HEK293 (cell line): ENCODE measurements at regions not wholly inside any gene's neighbourhood (a gene's known extent, or its start where the extent isn't known, plus 50 kb on each side); places are given as distances from the start of the nearest gene placed in this dataset.

ENCODE experiments used
- CTCF ChIA-PET: fragments of 350-600 bp; formaldehyde crosslinking; extraction: SDS; loops from one replicate; lab custom pipeline; 2021; ENCODE audit warnings: antibody characterized with exemption; lab: Yijun Ruan, JAX
- POLR2A ChIA-PET: fragments of 300-600 bp; formaldehyde crosslinking; extraction: SDS; loops from one replicate; lab custom pipeline; 2020; ENCODE audit warnings: antibody characterized with exemption, inconsistent platforms; lab: Yijun Ruan, JAX
- H3K27ac ChIP-seq: fragments of 200-500 bp; sonication (Bioruptor generic); 2 replicates; pipeline ENCODE4 v1.5.1; 2014; ENCODE audit warnings: low read depth, low read length, control low read depth, inconsistent platforms; ENCODE audit errors: extremely low read depth
- H3K36me3 ChIP-seq, 2 experiments: fragments of 200-500 bp in 1 of 2; sonication (Bioruptor generic) in 1 of 2; 1 replicate in 1 of 2; 2 replicates in 1 of 2; pipeline ENCODE4 v1.5.1; 2014 to 2017; ENCODE audit warnings: inconsistent platforms in 2 of 2, low read length in 2 of 2; ENCODE audit not compliant: control insufficient read depth in 2 of 2, insufficient read depth in 1 of 2
- H3K4me1 ChIP-seq: fragments of 200-500 bp; sonication (Bioruptor generic); 2 replicates; pipeline ENCODE4 v1.5.1; 2014; ENCODE audit warnings: mild to moderate bottlenecking, low read length, inconsistent platforms; ENCODE audit not compliant: control insufficient read depth, insufficient read depth
- H3K4me3 ChIP-seq: 2 replicates; pipeline ENCODE4 v1.5.1; 2011; ENCODE audit warnings: low read depth, mild to moderate bottlenecking, control low read depth, low read length, moderate library complexity
- H3K9me3 ChIP-seq: fragments of 200-500 bp; sonication (Bioruptor generic); 2 replicates; pipeline ENCODE4 v1.5.1; 2014; ENCODE audit warnings: low read depth, low read length, inconsistent platforms; ENCODE audit not compliant: control insufficient read depth, insufficient read depth
- GFI1B ChIP-seq: fragments of 450-650 bp; formaldehyde crosslinking; IDR thresholded peaks from 2 replicates; pipeline ENCODE4 v1.5.1; 2016; ENCODE audit warnings: missing biosample characterization, missing genetic modification characterization
- KLF7 ChIP-seq: fragments of 450-650 bp; formaldehyde crosslinking; IDR thresholded peaks from 2 replicates; pipeline ENCODE4 v1.5.1; 2016; ENCODE audit warnings: missing biosample characterization, missing genetic modification characterization, borderline replicate concordance
- SP3 ChIP-seq: fragments of 450-650 bp; formaldehyde crosslinking; IDR thresholded peaks from 2 replicates; pipeline ENCODE4 v1.5.1; 2016; ENCODE audit warnings: missing biosample characterization, missing genetic modification characterization
- ZBTB1 ChIP-seq: fragments of 450-650 bp; formaldehyde crosslinking; IDR thresholded peaks from 2 replicates; pipeline ENCODE4 v1.5.1; 2016; ENCODE audit warnings: missing biosample characterization, missing genetic modification characterization
- ZBTB21 ChIP-seq: fragments of 450-650 bp; formaldehyde crosslinking; IDR thresholded peaks from 2 replicates; pipeline ENCODE4 v1.5.1; 2017; ENCODE audit warnings: missing biosample characterization, missing genetic modification characterization
- ZNF211 ChIP-seq: fragments of 450-650 bp; formaldehyde crosslinking; IDR thresholded peaks from 2 replicates; pipeline ENCODE4 v1.5.1; 2016; ENCODE audit warnings: low read depth, missing biosample characterization, missing genetic modification characterization
- ZNF221 ChIP-seq: fragments of 450-650 bp; formaldehyde crosslinking; IDR thresholded peaks from 2 replicates; pipeline ENCODE4 v1.5.1; 2017; ENCODE audit warnings: missing biosample characterization, missing genetic modification characterization, borderline replicate concordance
- ZNF223 ChIP-seq: fragments of 450-650 bp; formaldehyde crosslinking; IDR thresholded peaks from 2 replicates; pipeline ENCODE4 v1.5.1; 2016; ENCODE audit warnings: missing biosample characterization, missing genetic modification characterization
- ZNF274 ChIP-seq, 2 experiments: fragments of 200-500 bp in 1 of 2; fragments of 450-650 bp in 1 of 2; sonication (Bioruptor generic) in 1 of 2; formaldehyde crosslinking in 1 of 2; IDR thresholded peaks; 2 replicates each; pipeline versions ENCODE4 v1.5.1 to v1.6.1; 2014 to 2016; ENCODE audit warnings: borderline replicate concordance in 1 of 2, inconsistent platforms in 1 of 2, low read length in 1 of 2, missing biosample characterization in 1 of 2, missing genetic modification characterization in 1 of 2
- ZNF624 ChIP-seq: fragments of 450-650 bp; formaldehyde crosslinking; IDR thresholded peaks from 2 replicates; pipeline ENCODE4 v1.5.1; 2017; ENCODE audit warnings: missing biosample characterization, missing genetic modification characterization
- ZSCAN30 ChIP-seq: fragments of 450-650 bp; IDR thresholded peaks from 2 replicates; pipeline ENCODE4 v1.5.1; 2018; ENCODE audit warnings: missing biosample characterization, mild to moderate bottlenecking, missing genetic modification characterization, moderate library complexity
- TF ChIP-seq, protein P1 (sequence below): IDR thresholded peaks from 2 replicates; pipeline ENCODE4 v1.6.1; 2011; ENCODE audit warnings: mild to moderate bottlenecking, low read depth, low read length, borderline replicate concordance
- TF ChIP-seq, protein P2 (sequence below): fragments of 450-650 bp; formaldehyde crosslinking; IDR thresholded peaks from 2 replicates; pipeline ENCODE4 v1.5.1; 2016; ENCODE audit warnings: missing biosample characterization, missing genetic modification characterization, borderline replicate concordance
- TF ChIP-seq, protein P3 (sequence below): fragments of 450-650 bp; formaldehyde crosslinking; conservative IDR thresholded peaks from 2 replicates; pipeline ENCODE4 v1.5.1; 2016; ENCODE audit warnings: low read depth, missing biosample characterization, missing genetic modification characterization
- TF ChIP-seq, protein P4 (sequence below): fragments of 450-650 bp; formaldehyde crosslinking; IDR thresholded peaks from 2 replicates; pipeline ENCODE4 v1.5.1; 2016; ENCODE audit warnings: missing biosample characterization, missing genetic modification characterization
- TF ChIP-seq, protein P5 (sequence below): fragments of 450-650 bp; IDR thresholded peaks from 2 replicates; pipeline ENCODE4 v1.5.1; 2018; ENCODE audit warnings: missing biosample characterization, missing genetic modification characterization
- TF ChIP-seq, protein P6 (sequence below): fragments of 450-650 bp; formaldehyde crosslinking; IDR thresholded peaks from 2 replicates; pipeline ENCODE4 v1.5.1; 2017; ENCODE audit warnings: missing biosample characterization, missing genetic modification characterization
- TF ChIP-seq, protein P7 (sequence below): fragments of 450-650 bp; formaldehyde crosslinking; IDR thresholded peaks from 2 replicates; pipeline ENCODE4 v1.5.1; 2016; ENCODE audit warnings: missing biosample characterization, missing genetic modification characterization, borderline replicate concordance

DNA sequence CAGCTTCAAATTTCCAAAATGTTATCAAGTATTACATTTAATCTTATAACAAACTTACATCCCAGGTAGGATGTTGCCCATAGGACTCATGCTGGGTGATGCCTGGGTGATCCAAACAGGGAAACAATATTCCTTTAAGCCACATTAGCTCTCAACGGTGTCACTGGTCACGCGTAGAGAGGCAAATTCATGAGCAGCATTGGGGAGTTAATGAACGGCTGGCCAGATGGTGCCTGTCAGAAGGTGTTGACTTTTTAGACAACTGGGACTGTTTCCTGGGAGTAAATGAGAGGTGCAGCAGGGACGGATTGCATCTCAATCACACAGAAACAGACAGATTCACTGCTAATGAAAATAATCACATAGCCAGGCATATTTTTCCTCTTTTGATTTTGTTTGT is 83.3 kb upstream of the ID4 start (continued):
- TF ChIP-seq, protein P1, sequence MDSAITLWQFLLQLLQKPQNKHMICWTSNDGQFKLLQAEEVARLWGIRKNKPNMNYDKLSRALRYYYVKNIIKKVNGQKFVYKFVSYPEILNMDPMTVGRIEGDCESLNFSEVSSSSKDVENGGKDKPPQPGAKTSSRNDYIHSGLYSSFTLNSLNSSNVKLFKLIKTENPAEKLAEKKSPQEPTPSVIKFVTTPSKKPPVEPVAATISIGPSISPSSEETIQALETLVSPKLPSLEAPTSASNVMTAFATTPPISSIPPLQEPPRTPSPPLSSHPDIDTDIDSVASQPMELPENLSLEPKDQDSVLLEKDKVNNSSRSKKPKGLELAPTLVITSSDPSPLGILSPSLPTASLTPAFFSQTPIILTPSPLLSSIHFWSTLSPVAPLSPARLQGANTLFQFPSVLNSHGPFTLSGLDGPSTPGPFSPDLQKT: no peak

DNA sequence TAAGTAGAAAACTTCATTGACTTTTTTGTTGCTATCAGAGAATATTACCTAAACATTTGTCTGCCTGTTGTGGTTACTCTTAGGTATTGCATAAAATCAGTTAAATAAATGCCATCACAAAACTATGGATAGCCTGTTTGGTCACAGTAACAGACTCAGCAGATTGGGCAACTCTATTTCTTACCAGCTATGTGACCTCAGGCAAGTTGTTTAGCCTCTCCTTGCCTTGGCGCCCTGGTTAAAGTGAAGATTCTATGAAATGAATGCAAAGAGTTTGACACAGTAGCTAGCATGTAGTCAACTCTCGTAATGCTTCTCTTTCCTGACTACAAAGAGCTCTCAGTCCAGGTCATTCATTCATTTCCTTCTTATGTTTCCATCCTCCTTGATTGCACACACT is 82.5 kb upstream of the ID4 start:
- H3K36me3 ChIP-seq: no peaks in the 10 kb centered on the region
- no peak overlapping the region for H3K27ac ChIP-seq
- H3K9me3 ChIP-seq: no peaks in the 10 kb centered on the region
- no peaks in the 10 kb centered on the region; the same call in 1 of the 2 replicates for H3K4me1 ChIP-seq
- POLR2A ChIA-PET: no interaction called here
- CTCF ChIA-PET: no interaction called here
- no peak overlapping the region for H3K4me3 ChIP-seq
- TF ChIP-seq ZBTB21 (tag by site-specific recombination): no peak
- no peak for TF ChIP-seq ZNF211 (tag by site-specific recombination)
- TF ChIP-seq ZSCAN30 (tag by site-specific recombination): no peak
- no peak for TF ChIP-seq ZBTB1 (tag by site-specific recombination)
- TF ChIP-seq, protein P2, sequence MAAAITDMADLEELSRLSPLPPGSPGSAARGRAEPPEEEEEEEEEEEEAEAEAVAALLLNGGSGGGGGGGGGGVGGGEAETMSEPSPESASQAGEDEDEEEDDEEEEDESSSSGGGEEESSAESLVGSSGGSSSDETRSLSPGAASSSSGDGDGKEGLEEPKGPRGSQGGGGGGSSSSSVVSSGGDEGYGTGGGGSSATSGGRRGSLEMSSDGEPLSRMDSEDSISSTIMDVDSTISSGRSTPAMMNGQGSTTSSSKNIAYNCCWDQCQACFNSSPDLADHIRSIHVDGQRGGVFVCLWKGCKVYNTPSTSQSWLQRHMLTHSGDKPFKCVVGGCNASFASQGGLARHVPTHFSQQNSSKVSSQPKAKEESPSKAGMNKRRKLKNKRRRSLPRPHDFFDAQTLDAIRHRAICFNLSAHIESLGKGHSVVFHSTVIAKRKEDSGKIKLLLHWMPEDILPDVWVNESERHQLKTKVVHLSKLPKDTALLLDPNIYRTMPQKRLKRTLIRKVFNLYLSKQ (tag by site-specific recombination): no peak
- TF ChIP-seq, protein P3, sequence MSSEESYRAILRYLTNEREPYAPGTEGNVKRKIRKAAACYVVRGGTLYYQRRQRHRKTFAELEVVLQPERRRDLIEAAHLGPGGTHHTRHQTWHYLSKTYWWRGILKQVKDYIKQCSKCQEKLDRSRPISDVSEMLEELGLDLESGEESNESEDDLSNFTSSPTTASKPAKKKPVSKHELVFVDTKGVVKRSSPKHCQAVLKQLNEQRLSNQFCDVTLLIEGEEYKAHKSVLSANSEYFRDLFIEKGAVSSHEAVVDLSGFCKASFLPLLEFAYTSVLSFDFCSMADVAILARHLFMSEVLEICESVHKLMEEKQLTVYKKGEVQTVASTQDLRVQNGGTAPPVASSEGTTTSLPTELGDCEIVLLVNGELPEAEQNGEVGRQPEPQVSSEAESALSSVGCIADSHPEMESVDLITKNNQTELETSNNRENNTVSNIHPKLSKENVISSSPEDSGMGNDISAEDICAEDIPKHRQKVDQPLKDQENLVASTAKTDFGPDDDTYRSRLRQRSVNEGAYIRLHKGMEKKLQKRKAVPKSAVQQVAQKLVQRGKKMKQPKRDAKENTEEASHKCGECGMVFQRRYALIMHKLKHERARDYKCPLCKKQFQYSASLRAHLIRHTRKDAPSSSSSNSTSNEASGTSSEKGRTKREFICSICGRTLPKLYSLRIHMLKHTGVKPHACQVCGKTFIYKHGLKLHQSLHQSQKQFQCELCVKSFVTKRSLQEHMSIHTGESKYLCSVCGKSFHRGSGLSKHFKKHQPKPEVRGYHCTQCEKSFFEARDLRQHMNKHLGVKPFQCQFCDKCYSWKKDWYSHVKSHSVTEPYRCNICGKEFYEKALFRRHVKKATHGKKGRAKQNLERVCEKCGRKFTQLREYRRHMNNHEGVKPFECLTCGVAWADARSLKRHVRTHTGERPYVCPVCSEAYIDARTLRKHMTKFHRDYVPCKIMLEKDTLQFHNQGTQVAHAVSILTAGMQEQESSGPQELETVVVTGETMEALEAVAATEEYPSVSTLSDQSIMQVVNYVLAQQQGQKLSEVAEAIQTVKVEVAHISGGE (tag by site-specific recombination): no peak
- TF ChIP-seq SP3 (tag by site-specific recombination): no peak
- TF ChIP-seq, protein P4, sequence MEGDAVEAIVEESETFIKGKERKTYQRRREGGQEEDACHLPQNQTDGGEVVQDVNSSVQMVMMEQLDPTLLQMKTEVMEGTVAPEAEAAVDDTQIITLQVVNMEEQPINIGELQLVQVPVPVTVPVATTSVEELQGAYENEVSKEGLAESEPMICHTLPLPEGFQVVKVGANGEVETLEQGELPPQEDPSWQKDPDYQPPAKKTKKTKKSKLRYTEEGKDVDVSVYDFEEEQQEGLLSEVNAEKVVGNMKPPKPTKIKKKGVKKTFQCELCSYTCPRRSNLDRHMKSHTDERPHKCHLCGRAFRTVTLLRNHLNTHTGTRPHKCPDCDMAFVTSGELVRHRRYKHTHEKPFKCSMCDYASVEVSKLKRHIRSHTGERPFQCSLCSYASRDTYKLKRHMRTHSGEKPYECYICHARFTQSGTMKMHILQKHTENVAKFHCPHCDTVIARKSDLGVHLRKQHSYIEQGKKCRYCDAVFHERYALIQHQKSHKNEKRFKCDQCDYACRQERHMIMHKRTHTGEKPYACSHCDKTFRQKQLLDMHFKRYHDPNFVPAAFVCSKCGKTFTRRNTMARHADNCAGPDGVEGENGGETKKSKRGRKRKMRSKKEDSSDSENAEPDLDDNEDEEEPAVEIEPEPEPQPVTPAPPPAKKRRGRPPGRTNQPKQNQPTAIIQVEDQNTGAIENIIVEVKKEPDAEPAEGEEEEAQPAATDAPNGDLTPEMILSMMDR (tag by site-specific recombination): no peak
- TF ChIP-seq KLF7 (tag by site-specific recombination): no peak
- no peak for TF ChIP-seq ZNF221 (tag by site-specific recombination)
- no peak for TF ChIP-seq ZNF223
- no peak for TF ChIP-seq ZNF624 (tag by site-specific recombination)
- TF ChIP-seq, protein P5, sequence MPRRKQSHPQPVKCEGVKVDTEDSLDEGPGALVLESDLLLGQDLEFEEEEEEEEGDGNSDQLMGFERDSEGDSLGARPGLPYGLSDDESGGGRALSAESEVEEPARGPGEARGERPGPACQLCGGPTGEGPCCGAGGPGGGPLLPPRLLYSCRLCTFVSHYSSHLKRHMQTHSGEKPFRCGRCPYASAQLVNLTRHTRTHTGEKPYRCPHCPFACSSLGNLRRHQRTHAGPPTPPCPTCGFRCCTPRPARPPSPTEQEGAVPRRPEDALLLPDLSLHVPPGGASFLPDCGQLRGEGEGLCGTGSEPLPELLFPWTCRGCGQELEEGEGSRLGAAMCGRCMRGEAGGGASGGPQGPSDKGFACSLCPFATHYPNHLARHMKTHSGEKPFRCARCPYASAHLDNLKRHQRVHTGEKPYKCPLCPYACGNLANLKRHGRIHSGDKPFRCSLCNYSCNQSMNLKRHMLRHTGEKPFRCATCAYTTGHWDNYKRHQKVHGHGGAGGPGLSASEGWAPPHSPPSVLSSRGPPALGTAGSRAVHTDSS (tag by site-specific recombination): no peak
- TF ChIP-seq, protein P6, sequence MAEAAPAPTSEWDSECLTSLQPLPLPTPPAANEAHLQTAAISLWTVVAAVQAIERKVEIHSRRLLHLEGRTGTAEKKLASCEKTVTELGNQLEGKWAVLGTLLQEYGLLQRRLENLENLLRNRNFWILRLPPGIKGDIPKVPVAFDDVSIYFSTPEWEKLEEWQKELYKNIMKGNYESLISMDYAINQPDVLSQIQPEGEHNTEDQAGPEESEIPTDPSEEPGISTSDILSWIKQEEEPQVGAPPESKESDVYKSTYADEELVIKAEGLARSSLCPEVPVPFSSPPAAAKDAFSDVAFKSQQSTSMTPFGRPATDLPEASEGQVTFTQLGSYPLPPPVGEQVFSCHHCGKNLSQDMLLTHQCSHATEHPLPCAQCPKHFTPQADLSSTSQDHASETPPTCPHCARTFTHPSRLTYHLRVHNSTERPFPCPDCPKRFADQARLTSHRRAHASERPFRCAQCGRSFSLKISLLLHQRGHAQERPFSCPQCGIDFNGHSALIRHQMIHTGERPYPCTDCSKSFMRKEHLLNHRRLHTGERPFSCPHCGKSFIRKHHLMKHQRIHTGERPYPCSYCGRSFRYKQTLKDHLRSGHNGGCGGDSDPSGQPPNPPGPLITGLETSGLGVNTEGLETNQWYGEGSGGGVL (tag by site-specific recombination): no peak
- no peak for TF ChIP-seq GFI1B (tag by site-specific recombination)
- TF ChIP-seq ZNF274 (IDR thresholded peaks at IDR 0.05; ENCODE audit: low read length): no peak
- no peak for TF ChIP-seq ZNF274 (tag by site-specific recombination; IDR thresholded peaks at IDR 0.05; ENCODE audit: borderline replicate concordance)
- TF ChIP-seq, protein P7, sequence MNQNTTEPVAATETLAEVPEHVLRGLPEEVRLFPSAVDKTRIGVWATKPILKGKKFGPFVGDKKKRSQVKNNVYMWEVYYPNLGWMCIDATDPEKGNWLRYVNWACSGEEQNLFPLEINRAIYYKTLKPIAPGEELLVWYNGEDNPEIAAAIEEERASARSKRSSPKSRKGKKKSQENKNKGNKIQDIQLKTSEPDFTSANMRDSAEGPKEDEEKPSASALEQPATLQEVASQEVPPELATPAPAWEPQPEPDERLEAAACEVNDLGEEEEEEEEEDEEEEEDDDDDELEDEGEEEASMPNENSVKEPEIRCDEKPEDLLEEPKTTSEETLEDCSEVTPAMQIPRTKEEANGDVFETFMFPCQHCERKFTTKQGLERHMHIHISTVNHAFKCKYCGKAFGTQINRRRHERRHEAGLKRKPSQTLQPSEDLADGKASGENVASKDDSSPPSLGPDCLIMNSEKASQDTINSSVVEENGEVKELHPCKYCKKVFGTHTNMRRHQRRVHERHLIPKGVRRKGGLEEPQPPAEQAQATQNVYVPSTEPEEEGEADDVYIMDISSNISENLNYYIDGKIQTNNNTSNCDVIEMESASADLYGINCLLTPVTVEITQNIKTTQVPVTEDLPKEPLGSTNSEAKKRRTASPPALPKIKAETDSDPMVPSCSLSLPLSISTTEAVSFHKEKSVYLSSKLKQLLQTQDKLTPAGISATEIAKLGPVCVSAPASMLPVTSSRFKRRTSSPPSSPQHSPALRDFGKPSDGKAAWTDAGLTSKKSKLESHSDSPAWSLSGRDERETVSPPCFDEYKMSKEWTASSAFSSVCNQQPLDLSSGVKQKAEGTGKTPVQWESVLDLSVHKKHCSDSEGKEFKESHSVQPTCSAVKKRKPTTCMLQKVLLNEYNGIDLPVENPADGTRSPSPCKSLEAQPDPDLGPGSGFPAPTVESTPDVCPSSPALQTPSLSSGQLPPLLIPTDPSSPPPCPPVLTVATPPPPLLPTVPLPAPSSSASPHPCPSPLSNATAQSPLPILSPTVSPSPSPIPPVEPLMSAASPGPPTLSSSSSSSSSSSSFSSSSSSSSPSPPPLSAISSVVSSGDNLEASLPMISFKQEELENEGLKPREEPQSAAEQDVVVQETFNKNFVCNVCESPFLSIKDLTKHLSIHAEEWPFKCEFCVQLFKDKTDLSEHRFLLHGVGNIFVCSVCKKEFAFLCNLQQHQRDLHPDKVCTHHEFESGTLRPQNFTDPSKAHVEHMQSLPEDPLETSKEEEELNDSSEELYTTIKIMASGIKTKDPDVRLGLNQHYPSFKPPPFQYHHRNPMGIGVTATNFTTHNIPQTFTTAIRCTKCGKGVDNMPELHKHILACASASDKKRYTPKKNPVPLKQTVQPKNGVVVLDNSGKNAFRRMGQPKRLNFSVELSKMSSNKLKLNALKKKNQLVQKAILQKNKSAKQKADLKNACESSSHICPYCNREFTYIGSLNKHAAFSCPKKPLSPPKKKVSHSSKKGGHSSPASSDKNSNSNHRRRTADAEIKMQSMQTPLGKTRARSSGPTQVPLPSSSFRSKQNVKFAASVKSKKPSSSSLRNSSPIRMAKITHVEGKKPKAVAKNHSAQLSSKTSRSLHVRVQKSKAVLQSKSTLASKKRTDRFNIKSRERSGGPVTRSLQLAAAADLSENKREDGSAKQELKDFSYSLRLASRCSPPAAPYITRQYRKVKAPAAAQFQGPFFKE (tag by site-specific recombination): no peak
